Ovary (tissue), 3 donors: ENCODE measurements at regions not wholly inside any gene's neighbourhood (a gene's known extent, or its start where the extent isn't known, plus 50 kb on each side); places are given as distances from the start of the nearest gene placed in this dataset.

Experiments used
- EP300 ChIP-seq: sonication (generic); formaldehyde crosslinking; IDR thresholded peaks from one replicate; pipeline ENCODE4 v1.6.1; 2017; ENCODE audit warnings: antibody characterized with exemption
- POLR2A ChIP-seq: fragments of 450-650 bp; IDR thresholded peaks from one replicate; pipeline ENCODE4 v1.6.1; 2017; ENCODE audit warnings: antibody characterized with exemption, mild to moderate bottlenecking, moderate library complexity
- TF ChIP-seq, protein P1 (sequence below), 3 donors: fragments of 450-650 bp in 2 of 3; fragments of 200-600 bp in 1 of 3; IDR thresholded peaks; one replicate each; pipeline versions ENCODE4 v1.5.1 to v1.8.0; 2016 to 2022; ENCODE audit warnings: antibody characterized with exemption in 3 of 3, mild to moderate bottlenecking in 1 of 3
- donor health status: DM: no; HTN: no; CAD: no.

DNA sequence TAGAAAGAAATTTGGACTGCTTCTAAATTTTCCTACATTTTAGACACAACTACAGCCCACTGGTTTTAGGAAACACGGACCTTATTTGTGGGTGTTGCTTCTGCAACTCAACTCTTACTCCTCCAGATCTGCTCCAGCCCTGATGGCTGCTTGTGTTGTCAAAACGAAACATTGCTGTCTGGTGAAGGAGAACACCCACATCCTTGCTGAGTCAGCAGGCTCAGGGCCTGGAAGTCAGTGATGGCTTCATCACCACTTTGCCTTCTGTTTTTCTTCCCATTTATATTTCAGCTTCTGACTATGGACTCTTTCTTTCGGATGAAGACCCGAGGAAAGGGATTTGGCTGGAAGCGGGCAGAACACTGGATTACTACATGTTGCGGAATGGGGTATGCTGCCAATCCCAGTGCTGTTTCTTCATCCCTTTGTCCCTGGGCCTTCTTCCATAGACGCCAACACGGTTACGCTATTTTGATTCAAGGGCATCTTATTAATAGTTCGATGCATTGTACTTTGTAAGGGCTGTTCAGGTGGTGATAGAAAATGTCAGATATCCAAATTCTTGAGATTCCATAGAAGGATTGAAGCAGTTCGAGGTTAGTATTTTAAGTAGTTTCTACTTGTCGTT is 392.6 kb upstream of the TPM1 start:
- TF ChIP-seq, protein P1, sequence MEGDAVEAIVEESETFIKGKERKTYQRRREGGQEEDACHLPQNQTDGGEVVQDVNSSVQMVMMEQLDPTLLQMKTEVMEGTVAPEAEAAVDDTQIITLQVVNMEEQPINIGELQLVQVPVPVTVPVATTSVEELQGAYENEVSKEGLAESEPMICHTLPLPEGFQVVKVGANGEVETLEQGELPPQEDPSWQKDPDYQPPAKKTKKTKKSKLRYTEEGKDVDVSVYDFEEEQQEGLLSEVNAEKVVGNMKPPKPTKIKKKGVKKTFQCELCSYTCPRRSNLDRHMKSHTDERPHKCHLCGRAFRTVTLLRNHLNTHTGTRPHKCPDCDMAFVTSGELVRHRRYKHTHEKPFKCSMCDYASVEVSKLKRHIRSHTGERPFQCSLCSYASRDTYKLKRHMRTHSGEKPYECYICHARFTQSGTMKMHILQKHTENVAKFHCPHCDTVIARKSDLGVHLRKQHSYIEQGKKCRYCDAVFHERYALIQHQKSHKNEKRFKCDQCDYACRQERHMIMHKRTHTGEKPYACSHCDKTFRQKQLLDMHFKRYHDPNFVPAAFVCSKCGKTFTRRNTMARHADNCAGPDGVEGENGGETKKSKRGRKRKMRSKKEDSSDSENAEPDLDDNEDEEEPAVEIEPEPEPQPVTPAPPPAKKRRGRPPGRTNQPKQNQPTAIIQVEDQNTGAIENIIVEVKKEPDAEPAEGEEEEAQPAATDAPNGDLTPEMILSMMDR (IDR thresholded peaks at IDR 0.05) = no peak
- TF ChIP-seq POLR2A (no peak), EP300 (no peak)
